PC-3 (cell line): ENCODE measurements at regions not wholly inside any gene's neighbourhood (a gene's known extent, or its start where the extent isn't known, plus 50 kb on each side); places are given as distances from the start of the nearest gene placed in this dataset.
"Not testable (repeated sequence)": the region's sequence is repeated elsewhere in the genome, so short reads cannot be mapped to it uniquely, and the experiment has no call there.

Source experiments
- ATAC-seq: fragments of 200-7000 bp; cut with Tn5 transposase; 2 replicates; pipeline ENCODE4 v1.9.1; 2020; ENCODE audit warnings: mild to moderate bottlenecking, moderate library complexity
- BruUV-seq: library from RNA; stranded (reverse); fragments of 400-500 nt; replicated peaks from 2 replicates; lab custom pipeline; 2021; lab: Mats Ljungman, UMichigan
- CTCF ChIA-PET: fragments of 300-600 bp; sonication (Branson Sonifier 250); formaldehyde crosslinking; loops from one replicate; lab custom pipeline; 2022; ENCODE audit warnings: antibody characterized with exemption; lab: Charles Lee
- POLR2A ChIA-PET: fragments of 300-600 bp; sonication (Branson Sonifier 250); formaldehyde crosslinking; loops from one replicate; lab custom pipeline; 2022; ENCODE audit warnings: antibody characterized with exemption; ENCODE audit not compliant: unreplicated experiment; lab: Charles Lee
- DNase-seq: peaks from one replicate; pipeline ENCODE4 v3.0.0-alpha.2; 2015
- H2AFZ ChIP-seq: fragments of 300-600 bp; sonication (generic); 2 replicates; pipeline ENCODE4 v1.6.0; 2016; ENCODE audit warnings: antibody characterized with exemption, low read length
- H3F3A ChIP-seq: fragments of 300-600 bp; sonication (generic); one replicate; pipeline ENCODE4 v1.6.0; 2017; ENCODE audit warnings: antibody characterized with exemption, low read length, control low read depth, mild to moderate bottlenecking; ENCODE audit not compliant: unreplicated experiment
- H3K27ac ChIP-seq: fragments of 300-600 bp; sonication (generic); 2 replicates; pipeline ENCODE4 v1.5.1; 2016; ENCODE audit warnings: mild to moderate bottlenecking, low read length
- H3K27me3 ChIP-seq: fragments of 300-600 bp; sonication (generic); 2 replicates; pipeline ENCODE4 v1.6.1; 2016; ENCODE audit warnings: low read length, mixed read lengths
- H3K36me3 ChIP-seq: fragments of 300-600 bp; sonication (generic); 2 replicates; pipeline ENCODE4 v1.6.1; 2016; ENCODE audit warnings: low read depth, mixed run types, low read length, mixed read lengths
- H3K4me1 ChIP-seq: fragments of 300-600 bp; sonication (generic); 2 replicates; pipeline ENCODE4 v1.5.1; 2016; ENCODE audit warnings: low read length; ENCODE audit not compliant: insufficient read depth
- H3K4me2 ChIP-seq: fragments of 300-600 bp; sonication (generic); 2 replicates; pipeline ENCODE4 v1.6.0; 2016; ENCODE audit warnings: low read length
- H3K4me3 ChIP-seq: fragments of 300-600 bp; sonication (generic); 2 replicates; pipeline ENCODE4 v1.5.1; 2016; ENCODE audit warnings: mild to moderate bottlenecking, low read length, mixed read lengths
- H3K79me2 ChIP-seq: fragments of 300-600 bp; sonication (generic); 2 replicates; pipeline ENCODE4 v1.6.1; 2017; ENCODE audit warnings: low read length, mixed read lengths
- H3K9ac ChIP-seq: fragments of 300-600 bp; sonication (generic); 2 replicates; pipeline ENCODE4 v1.6.0; 2016; ENCODE audit warnings: mild to moderate bottlenecking, low read length
- H3K9me2 ChIP-seq: fragments of 300-600 bp; sonication (generic); replicated peaks from 2 replicates; pipeline ENCODE4 v1.6.1; 2016; ENCODE audit warnings: mixed run types, low read length, mixed read lengths
- H3K9me3 ChIP-seq: fragments of 300-600 bp; sonication (generic); 2 replicates; pipeline ENCODE4 v1.6.1; 2016; ENCODE audit warnings: low read length, mixed read lengths
- H4K20me1 ChIP-seq: fragments of 300-600 bp; sonication (generic); 2 replicates; pipeline ENCODE4 v1.6.1; 2016; ENCODE audit warnings: low read length, mixed read lengths
- intact Hi-C: fragments of 100-400 bp; cut with micrococcal nuclease; formaldehyde crosslinking; loops from 2 replicates; pipeline ENCODE4 v1.9.0; 2023

DNA sequence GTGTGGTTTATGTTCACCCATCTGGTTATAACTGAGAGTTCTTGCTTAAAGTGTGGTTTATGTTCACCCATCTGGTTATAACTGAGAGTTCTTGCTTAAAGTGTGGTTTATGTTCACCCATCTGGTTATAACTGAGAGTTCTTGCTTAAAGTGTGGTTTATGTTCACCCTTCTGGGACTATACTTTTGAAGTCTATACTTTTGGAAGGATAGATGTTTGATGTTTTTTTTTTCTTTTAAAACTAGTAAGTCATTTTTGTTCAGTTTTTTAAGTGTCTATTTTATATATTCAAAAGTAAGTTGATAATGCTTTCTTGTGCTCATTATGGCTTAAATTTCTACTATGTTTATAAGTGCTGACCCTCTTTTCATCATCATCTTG, 155.3 kb downstream of the SYT15 start:
- intact Hi-C loops, H3K4me2 ChIP-seq, H3K9me2 ChIP-seq, CTCF ChIA-PET, H3F3A ChIP-seq, H3K79me2 ChIP-seq, H3K36me3 ChIP-seq, H3K9me3 ChIP-seq, POLR2A ChIA-PET, BruUV-seq, ATAC-seq, H3K9ac ChIP-seq, H3K4me1 ChIP-seq, H4K20me1 ChIP-seq, H3K4me3 ChIP-seq, DNase-seq, H3K27me3 ChIP-seq, H2AFZ ChIP-seq, H3K27ac ChIP-seq: not testable (repeated sequence)

DNA sequence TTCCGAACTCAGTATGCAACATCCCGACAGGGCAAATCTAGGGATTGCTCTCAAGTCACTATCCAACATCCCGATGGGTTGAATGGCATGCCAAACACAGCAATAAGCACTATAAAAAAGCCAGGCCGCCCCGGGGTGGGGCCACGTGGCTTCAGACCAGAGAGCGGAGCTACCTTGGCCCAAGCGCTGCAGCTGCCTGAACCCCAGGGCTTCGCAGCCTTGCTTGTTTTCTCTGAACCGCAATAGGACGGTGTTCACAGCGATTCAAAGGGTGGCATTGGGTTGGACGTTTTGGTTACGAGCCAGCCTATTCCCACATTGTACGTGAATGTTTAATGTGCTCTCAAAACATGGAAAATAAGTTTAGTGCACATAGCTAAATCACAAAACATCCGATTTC, 161.0 kb downstream of the SYT15 start:
- H3K36me3 ChIP-seq, H3K4me3 ChIP-seq, BruUV-seq, H4K20me1 ChIP-seq, H3F3A ChIP-seq, H3K9ac ChIP-seq, intact Hi-C loops, CTCF ChIA-PET, DNase-seq, ATAC-seq, H3K27me3 ChIP-seq, H3K79me2 ChIP-seq, H3K4me2 ChIP-seq, H3K27ac ChIP-seq, H3K9me3 ChIP-seq, POLR2A ChIA-PET, H3K9me2 ChIP-seq, H3K4me1 ChIP-seq, H2AFZ ChIP-seq: not testable (repeated sequence)

DNA sequence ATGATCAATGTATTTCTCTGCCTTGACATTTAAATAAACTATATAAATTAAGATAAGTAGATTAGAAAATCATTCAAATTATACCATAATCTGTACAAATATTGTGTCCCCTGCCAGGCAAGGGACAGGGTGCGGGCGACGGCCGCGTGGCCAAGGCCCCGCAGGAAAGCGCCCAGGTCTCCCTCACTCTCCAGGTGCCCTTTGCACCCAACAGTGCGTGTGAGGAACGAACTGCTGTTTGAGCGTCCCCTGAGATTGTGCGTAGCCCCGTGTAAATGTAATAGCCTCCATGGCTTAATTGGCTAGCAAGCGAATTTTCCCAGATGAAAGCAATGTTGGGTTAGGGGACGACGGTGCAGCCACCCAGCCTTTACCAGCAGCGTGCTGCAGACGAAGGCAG, 161.4 kb downstream of the SYT15 start:
- ATAC-seq, H3K27me3 ChIP-seq, CTCF ChIA-PET, H3K4me1 ChIP-seq, H3F3A ChIP-seq, H3K9me2 ChIP-seq, H3K36me3 ChIP-seq, H3K27ac ChIP-seq, H3K79me2 ChIP-seq, intact Hi-C loops, H3K4me3 ChIP-seq, H3K4me2 ChIP-seq, H3K9me3 ChIP-seq, BruUV-seq, H4K20me1 ChIP-seq, H3K9ac ChIP-seq, DNase-seq, POLR2A ChIA-PET, H2AFZ ChIP-seq: not testable (repeated sequence)

DNA sequence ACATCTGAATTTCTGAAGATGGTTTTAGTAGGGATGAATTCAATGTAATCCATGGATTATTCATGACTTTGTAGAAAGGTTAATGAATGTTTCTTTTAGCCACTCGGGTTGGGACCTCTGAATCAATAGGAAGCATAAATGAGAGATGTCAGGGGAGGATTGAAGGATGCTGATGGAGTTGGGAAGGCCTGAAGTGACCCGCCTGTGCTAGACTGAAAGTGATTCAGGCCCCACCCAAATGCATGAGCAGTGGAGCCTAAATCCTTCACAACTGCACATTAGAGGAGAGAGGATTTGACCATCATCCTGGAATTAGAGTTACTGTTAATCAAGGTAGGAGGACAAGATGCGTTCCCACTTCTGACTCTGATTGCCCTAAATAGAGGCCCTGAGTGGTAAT, 162.2 kb upstream of the PTPN20 start:
- H3K27me3 ChIP-seq, H3K27ac ChIP-seq, H3K4me1 ChIP-seq, H4K20me1 ChIP-seq, H3K4me3 ChIP-seq, BruUV-seq, ATAC-seq, intact Hi-C loops, H3K4me2 ChIP-seq, H2AFZ ChIP-seq, DNase-seq, H3K79me2 ChIP-seq, H3F3A ChIP-seq, H3K9me2 ChIP-seq, POLR2A ChIA-PET, CTCF ChIA-PET, H3K9me3 ChIP-seq, H3K9ac ChIP-seq, H3K36me3 ChIP-seq: not testable (repeated sequence)

DNA sequence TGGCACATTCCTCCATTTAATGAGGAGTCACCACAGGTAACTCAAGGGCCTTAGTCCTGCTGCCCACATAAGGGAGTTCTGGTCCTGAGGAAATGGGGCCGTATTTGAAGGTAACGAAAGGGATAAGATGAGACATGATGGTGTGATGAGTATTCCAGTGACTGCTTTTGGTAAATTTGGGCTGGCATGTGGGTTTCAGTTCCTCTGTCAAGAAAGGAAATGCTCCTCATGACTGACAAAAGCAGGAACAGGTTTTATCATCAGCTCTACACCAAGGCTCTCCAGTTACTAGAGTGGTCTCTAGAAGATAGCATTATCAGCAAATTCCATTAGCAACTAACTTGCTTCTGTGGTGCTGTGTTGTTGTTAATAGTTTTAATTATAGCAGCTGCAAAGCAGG, 161.8 kb upstream of the PTPN20 start:
- H3K4me1 ChIP-seq, ATAC-seq, H3K9me2 ChIP-seq, H3K79me2 ChIP-seq, H4K20me1 ChIP-seq, H3K36me3 ChIP-seq, H3K27ac ChIP-seq, BruUV-seq, H3K4me2 ChIP-seq, CTCF ChIA-PET, H3K9ac ChIP-seq, H3K27me3 ChIP-seq, H2AFZ ChIP-seq, H3K9me3 ChIP-seq, H3K4me3 ChIP-seq, intact Hi-C loops, DNase-seq, H3F3A ChIP-seq, POLR2A ChIA-PET: not testable (repeated sequence)

DNA sequence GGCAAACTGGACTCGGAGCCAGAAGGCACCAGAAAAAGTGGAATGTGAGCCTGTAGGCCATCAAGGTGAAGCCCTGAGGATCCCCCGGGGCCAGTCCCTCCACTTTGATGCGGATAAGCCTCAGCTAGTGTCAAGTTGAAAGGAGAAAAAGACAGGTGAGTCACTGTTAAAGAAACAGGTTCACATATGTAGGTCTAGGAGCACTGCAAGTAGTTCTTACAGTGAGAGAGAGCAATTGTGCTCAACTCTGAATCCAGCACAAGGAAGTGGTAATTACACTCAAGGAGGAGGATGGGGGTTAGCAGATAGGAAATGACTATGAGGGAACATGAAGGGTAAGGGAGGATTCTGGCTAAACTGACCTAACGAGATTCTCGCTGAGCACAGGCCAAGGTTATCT, 157.5 kb upstream of the PTPN20 start:
- H3K27me3 ChIP-seq, H3F3A ChIP-seq, intact Hi-C loops, H2AFZ ChIP-seq, H3K27ac ChIP-seq, POLR2A ChIA-PET, BruUV-seq, H4K20me1 ChIP-seq, H3K9me2 ChIP-seq, H3K4me2 ChIP-seq, DNase-seq, H3K4me3 ChIP-seq, H3K9me3 ChIP-seq, H3K4me1 ChIP-seq, H3K79me2 ChIP-seq, H3K9ac ChIP-seq, CTCF ChIA-PET, ATAC-seq, H3K36me3 ChIP-seq: not testable (repeated sequence)

DNA sequence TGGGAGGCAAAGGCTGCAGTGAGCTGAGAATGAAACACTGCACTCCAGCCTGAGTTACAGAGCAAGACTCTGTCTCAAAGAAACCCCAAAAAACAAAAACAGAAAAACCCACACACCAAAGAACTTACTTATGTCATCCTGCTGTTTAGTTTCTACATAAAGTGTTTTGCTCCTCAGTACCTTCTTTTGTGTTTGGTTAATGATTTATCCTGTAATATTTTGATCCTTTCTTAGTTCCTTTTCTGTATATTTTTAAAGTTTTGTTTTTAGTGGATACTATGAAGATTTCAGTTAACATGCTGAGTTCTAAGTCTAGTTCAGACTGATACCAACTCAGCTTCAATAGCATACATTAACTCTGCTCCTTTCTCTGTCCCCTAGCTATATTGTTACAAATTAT, 149.8 kb upstream of the PTPN20 start:
- DNase-seq, ATAC-seq, H3K9me2 ChIP-seq, H4K20me1 ChIP-seq, H3K9me3 ChIP-seq, BruUV-seq, H3K9ac ChIP-seq, intact Hi-C loops, H3K4me3 ChIP-seq, H2AFZ ChIP-seq, H3K4me1 ChIP-seq, POLR2A ChIA-PET, H3F3A ChIP-seq, H3K27me3 ChIP-seq, H3K79me2 ChIP-seq, H3K27ac ChIP-seq, H3K4me2 ChIP-seq, H3K36me3 ChIP-seq, CTCF ChIA-PET: not testable (repeated sequence)
